Activated gamma-delta T cell treated with Interleukin-2 at 50 U/mL for 16 hours (primary cell): ENCODE measurements at regions not wholly inside any gene's neighbourhood (a gene's known extent, or its start where the extent isn't known, plus 50 kb on each side); places are given as distances from the start of the nearest gene placed in this dataset.
"Not testable (repeated sequence)": the region's sequence is repeated elsewhere in the genome, so short reads cannot be mapped to it uniquely, and the experiment has no call there.

Source experiments
- DNase-seq: peaks from one replicate; pipeline ENCODE4 v3.0.0-alpha.2; 2020

DNA sequence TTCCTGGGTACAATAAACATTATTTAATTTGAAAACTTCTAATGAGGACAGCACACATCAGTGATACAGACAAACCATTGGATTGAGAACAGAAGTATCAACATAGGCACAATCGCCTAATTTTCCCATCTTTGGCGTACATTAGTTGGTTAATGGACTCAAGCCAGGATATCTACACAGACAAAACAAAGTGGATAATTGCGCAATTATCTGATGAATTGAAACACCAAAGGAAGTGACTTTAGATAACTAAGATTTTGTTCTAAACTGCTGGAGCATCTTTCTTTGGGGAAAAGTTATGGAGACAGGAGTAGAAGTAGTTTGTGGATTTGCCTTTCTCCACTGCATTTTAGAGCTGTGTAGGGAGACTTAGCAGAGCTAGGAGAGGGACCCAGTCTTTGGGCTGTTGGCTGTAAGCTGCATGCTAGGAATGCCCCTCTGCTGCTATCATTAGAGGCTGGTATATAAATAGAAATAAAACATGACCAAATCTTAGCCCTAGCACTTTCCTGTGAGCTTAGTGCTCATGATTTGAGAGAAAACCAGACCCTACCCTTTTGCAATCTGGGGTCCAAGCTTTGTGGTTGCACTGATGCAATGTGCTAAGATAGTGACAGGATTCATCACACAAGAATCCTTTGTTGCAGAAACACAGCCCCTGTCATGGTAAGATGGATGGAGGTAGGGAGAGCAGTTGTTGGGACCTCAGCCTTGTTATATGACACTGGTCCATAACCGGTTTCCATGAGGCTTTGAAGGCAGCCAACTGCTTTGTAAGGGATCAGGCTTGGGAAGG, 264.5 kb upstream of the PIK3C3 start:
- no peak for DNase-seq

DNA sequence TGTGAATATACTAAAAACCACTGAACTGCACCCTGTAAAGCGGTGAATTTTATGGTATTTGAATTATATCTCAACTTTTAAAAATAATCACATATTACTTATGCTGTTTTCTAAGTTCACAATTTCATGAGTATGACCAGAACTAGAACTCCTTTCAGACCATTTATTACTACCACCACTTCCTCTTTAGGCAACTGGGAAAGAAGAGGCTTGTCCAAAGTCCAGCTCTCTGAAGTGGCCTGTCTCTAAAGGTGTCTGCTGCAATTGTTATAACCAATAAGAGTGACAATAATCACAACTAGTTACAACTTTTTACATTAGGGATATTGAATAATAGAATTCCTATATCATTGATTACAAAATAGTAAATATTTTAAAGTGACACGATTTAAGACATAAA, 267.9 kb upstream of the PIK3C3 start:
- DNase-seq: no peak

DNA sequence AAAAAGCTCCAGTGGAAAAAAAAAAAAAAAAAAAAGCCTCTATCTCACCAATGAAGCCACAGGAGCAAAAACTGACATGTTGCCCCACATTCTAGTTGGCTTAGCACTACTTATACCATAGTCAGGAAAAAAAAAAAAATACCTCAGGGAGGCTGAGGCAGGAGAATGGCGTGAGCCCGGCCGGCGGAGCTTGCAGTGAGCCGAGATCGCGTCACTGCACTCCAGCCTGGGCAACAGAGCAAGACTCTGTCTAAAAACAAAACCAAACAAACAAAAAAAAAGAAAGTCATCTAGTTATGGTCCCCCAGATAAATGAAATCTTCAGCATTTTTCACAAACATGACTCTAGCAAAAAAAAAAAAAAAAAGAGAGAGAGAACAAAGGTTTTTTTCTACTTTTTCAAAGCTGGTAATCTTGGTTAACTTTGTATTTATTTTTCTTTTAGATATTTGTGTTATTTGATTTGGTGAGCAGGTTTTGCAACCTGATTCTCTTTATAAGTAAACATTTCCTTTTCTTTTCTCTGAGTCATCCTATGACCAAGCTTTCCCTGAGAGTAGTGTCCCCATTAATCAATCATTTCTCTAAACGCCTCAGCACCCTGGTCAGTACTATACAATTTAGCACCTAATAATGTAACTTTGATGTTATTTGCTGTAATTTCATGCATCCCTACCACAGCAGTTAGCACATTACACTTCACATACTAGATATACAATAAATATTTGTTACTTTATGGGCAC, 273.7 kb upstream of the PIK3C3 start:
- no peak for DNase-seq

DNA sequence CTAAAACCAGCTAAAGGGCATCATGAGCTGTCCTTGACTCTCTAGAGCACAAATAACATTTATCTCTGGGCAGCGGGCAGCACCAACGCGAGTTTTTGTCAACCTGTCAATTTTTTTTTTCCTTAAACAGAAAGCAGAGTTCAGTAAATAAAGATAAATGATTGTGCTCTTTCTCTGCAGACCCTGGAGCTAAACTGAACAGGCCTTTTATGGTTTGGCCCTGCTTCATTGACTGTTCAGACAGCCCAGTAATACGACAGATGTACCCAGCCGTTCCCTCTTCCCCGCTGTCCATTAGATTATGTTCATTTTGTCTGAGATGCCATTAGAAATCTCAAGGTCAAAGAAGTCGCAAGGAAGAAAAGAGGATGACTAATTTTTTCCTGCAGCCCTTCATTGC, 280.5 kb upstream of the PIK3C3 start:
- no peak for DNase-seq

DNA sequence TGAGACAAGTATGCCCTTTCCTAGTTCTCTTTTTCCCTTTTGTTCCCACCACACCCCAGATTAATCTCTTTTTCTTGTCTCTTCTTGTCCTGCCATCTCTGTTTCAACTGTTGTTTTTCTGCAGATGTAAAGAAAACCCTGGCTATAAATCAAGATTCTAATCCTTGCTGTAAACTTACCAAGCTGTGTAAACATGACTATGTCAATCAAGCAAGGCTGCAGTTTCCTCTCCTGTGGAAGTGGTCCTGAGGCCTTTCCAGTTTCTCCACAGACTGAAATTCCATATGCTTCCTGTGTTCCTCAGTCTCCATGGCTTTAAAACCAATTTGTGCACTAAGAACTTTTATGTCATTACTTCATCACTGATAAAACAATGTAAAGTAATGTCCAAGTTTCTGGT, 288.8 kb upstream of the PIK3C3 start:
- DNase-seq: no peak

DNA sequence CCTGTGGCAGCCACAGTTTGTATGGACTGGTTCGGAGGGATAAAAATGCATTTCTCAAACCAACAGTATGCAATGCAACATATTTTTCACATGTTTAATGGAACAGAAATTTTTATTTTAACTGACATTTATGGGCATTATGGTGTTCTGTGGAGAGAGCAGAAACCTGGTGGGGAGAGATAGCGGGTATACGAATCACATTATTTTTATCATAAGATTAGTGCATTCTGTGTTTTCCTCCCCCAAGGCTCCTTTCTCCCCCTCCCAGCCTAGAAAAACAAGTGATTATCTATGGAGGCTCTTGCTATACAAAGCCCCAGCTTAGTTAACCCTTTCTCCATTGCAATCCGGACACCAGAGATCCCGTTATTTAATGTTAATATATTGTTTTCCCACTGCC, 289.8 kb upstream of the PIK3C3 start:
- no peak for DNase-seq

DNA sequence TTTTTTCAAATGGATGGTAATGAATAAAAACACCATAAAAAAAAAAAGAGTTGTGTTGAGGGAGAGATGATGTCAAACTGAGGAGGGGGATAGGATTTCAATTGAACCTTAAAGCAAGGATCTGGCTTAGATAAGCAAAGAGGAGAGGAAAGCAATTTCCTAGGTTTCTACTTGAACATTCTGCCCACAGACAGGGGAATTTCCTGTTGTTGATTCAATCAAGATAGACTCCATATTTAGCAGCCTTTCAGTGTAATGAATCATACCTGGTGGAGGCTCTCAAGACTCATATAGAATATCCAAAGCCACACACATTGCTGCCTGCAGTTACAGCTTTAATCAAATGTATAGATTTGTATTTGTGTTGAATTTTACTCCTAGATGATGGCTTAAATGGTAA, 294.4 kb upstream of the PIK3C3 start:
- no peak for DNase-seq

DNA sequence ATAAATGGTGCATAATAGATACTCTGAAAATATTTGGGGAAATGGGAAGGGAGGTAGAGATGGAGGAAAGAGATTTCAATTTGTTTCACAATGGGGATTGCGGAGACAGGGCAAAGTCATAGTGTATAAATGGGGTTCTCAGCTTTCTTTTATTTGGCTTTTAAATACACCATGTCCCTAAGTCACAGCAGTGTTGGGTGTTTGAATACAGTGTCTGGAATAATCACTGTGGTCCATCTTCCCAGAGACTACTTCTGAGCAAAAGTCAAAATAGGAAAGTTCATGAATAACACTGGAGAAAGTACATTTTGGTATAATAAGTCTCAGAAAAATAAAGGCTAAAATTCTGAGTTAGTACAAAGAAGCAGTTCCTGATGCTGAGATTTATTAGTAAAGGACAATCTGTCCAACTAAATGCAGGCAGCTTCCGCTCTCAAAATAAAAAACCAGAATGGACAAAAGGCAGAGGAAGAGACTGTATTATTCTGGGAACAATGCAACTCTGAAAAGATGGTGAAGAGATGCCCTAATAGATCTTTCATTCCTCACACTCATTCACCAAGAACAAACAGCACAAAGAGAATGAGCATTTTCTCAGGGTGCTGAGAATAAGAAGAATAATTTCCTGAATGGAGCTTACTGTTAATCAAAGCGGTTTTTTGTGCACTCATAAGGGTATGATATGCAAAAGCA, 295.4 kb upstream of the PIK3C3 start:
- no peak for DNase-seq

DNA sequence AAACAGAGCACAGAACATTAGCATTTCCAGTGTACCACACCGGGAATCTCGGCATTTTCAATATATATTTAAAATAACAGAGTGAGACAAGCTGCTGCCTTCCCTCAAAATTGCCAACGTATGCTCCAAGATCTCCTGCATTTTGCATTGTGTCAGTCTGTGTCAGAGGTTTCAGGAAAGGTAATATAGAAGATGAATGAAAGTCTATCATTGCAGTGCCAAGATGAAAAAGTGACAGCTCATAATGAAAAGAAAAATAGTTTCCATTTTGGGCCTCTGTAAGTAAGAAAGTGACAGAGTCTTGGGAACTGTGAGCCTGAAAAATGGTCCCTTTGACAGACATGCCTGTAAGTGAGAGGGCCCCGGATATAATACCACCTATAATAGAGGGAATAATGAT, 297.8 kb upstream of the PIK3C3 start:
- no peak for DNase-seq

DNA sequence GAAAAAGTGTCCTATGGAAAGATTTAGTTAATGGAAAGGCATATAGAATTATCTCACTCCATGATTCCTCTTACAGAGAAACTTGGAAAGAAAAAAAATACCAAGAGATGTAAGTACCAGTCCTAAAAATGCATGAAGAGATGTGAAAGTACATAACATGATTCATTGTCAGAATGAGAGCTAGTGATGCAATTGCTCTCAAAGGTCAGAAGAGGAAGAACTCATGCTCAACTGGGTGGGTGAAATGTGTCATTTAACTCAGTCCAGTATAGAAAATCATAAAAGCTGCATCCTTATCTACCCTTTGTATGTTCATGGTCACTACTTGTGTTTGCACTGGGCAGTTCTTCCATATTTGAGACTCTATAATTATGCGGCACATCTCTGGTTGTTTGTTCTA, 300.0 kb upstream of the PIK3C3 start:
- no peak for DNase-seq

DNA sequence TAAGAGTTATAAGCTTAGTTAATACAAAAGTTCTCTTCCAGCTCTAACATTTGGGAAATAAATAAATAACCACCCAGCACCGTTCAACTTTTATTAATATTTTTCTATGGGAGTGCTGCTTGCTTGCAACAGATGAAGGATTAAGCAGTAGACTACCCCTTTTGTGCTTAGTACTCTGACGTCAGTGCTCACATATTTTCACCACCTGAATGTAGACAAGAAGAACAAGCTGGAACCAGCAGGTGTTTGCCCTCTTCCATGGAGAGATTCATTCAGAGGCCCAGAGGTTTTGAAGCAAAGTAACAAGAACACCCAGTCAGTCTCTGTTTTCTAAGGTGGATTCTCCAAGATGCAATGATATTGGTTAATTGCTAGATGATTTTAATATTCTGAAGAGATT, 307.1 kb upstream of the PIK3C3 start:
- no peak for DNase-seq

DNA sequence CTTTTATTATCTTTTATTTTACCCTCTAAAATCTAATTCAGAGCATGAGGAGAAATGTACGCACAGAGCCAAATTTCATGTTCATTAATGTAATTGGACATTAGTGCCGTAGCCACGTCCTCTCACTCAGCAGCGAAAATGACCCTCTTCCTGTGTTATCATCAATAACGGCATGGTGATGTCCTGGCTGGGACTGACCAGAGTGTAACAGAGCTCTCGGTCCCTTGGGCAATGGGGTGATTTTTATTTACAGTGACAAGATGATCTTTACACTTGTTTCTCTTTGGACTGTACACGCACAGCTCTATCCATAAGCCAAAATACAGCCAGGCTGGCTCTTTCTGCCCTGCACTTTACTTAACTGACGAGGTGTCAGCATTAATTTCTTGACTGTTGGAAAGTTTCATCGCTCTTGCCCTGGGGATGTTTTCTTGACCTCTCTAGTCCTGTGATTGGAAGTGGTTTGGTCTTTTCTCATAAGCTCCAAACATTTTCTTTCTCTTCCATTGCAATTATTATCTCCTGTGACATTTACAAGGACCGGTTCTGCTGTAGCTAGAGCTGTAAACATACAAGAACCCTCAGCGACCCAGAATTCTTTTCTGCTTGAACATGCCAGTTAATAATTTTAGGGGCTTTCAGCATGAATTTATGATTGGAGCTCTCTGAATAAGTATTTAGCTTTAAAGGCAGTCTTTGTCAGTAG, 308.0 kb upstream of the PIK3C3 start:
- no peak for DNase-seq

DNA sequence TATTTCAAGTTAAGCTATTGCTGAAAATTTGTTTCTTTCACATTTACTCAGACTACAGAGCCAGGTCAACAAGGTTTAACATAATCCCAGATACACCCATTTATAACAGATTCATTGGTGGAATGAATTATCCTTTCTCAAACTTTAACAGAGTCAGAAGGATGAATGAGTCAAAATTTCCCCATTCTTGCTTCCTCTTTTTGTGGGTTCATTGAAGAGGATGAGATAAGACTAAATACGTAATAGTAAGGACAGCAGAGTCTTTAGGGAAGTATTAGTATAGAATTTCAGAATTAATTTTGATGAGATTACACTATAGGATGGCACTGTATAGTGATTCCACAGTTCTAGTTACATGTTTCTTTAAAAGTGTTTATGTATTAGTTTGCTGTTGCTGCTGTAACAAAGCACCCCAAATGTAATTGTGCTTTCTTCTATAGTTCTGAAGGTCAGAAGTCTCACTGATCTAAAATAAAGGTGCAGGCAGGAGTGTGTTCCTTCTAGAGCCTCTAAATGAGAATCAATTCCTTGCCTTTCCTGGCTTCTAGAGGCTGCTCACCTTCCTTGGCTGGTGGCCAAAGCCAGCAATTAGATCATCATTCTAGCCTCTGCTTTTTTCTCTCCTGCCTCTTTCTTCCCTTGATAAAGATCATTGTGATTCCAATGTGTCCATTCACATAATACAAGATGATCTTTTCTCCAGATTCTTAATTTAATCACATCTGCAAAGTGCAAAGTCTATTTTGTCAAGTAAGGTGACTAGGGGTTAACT, 309.3 kb upstream of the PIK3C3 start:
- DNase-seq: no peak

DNA sequence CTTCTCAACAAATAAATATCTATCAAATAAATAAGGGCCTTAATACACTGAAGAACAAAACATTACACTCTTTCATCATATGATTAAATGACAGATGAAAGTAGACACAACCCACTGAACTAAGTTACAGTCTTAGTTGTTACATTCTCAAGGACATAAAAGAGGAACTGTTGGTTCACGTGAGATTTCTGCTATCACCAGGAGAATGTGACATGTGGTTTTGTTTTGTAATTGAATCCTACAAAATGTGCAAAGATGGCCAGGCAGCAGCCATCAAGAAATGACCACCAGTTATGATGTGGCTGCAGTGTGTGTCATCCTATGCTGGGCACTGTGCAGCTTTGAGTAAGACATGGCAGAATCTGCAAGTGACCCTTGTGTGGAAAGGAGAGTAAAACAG, 310.6 kb upstream of the PIK3C3 start:
- no peak for DNase-seq

DNA sequence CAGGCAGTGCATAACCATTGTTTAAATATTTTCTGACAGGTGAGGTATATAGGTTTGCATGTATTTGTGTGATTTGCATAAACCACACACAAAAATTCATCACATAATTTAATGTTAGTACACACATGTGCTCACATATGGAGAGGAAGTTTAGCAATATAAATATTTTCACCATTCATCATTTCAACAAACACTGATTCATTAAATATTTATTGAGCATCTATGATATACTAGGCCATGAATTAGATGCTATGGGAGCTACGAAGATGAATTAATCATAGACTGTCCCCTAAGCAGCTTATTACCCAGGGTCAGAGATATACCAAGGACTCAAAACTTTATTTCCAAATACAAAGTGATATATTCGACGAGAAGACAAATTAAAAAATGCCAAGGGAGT, 311.6 kb upstream of the PIK3C3 start:
- no peak for DNase-seq

DNA sequence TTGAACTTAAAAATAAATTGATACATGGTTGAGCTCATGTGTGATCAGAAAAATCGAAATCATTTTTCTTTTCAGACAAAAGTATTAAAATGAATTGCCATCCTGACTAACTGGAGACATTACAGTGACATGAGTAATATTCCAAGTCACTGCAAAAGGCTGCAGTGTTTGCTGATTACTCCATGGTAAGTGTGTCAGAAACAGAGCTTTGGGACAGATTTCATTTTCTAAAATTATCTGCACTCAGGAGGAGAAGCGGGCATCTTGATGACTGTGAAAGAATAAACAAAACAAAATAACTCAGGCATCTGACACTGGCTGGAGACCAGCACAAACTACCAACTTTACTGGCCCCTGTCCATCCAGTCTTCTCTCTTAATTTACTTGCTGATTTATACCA, 312.3 kb upstream of the PIK3C3 start:
- no peak for DNase-seq

DNA sequence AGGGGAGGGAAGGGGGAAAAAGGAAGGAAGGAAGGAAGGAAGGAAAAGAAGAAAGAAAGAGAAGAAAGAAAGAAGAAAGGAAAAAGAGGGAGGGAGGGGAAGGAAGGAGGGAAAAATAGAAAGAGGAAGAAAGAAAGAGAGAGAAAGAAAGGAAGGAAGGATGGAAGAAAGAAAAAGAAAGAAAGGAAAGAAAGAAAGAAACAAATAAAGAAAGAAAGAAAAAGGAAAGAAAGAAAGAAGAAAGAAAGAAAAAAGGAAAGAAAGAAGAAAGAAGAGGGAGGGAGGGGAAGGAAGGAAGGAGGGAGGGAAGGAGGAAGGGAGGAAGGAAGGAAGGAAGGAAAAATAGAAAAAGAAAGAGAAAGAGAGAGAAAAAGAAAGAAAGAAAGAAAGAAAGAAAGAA, 315.8 kb upstream of the PIK3C3 start:
- no peak for DNase-seq

DNA sequence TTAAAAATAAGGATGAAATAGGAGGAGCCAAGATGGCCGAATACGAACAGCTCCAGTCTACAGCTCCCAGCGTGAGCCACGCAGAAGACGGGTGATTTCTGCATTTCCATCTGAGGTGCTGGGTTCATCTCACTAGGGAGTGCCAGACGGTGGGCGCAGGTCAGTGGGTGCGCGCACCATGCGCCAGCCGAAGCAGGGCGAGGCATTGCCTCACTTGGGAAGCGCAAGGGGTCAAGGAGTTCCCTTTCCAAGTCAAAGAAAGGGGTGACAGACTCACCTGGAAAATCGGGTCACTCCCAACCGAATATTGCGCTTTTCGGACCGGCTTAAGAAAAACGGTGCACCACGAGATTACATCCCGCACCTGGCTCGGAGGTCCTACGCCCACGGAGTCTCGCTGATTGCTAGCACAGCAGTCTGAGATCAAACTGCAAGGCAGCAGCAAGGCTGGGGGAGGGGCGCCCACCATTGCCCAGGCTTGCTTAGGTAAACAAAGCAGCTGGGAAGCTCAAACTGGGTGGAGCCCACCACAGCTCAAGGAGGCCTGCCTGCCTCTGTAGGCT, 323.2 kb upstream of the PIK3C3 start:
- DNase-seq: not testable (repeated sequence)

DNA sequence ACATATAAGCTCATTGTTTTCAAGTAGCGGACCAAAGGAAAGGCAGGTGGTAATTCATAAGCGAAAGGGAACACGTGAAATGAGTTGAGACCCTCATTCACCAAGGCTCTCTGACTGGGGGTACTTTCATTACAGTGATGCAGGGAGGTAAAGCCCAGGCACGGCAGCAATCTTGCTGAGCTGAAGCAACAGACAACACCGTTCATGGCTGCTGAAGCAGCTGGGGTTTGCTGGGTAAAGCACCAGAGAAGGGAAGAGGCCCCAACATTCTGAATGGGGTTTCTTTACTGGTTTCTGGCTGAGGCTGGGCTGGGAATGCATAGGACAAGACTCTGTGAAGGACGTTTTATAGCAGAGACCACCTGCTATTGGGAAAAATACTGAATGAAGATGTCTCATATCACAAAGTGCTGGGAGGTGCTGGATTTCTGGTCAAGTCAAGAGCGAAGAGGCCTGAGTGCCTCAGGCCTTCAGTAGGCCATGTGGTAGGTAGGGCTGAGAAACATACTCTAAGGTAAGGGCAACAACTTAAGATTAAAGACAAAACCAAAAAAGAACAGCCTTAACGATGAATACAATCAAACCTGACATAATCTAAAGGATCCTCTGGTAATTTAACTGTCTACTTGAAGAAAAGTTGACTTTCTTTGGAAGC, 324.7 kb upstream of the PIK3C3 start:
- DNase-seq: no peak

DNA sequence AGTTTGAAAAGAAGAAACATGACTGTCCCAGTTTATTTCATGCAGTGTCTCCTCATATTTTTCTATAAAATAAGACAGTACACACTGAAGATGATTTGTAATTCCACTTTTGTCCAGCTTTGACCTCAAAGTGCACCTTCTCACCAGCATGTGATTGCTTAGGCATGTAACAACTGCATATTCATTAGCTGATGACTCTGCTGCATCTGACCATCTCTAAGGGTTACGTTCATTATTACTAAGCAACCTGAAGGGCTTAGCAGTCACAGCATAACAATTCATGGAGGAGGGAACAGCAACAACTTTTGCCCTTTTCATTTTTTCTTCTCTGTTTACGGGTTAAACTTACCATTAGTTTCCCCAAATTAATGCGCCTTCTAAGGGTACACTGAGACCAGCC, 330.6 kb upstream of the PIK3C3 start:
- DNase-seq: no peak

DNA sequence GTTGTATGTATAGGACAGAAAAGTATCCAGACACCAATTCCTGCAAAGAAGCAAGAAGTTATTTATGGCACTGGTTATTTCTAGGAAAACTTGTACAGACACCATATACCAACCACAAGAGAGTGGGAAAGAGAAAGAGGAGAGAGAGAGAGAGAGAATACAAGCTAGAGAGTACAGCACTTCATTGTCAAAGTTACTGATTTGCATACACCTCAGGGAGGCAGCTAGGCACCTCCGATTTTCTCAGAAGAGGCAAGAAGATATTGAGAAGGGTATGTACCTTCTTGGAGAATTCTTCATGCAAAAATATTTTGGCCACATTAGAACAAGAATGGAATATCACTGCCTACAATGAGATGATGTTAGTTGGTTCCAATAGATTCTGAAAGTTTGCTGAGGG, 333.9 kb upstream of the PIK3C3 start:
- DNase-seq: no peak

DNA sequence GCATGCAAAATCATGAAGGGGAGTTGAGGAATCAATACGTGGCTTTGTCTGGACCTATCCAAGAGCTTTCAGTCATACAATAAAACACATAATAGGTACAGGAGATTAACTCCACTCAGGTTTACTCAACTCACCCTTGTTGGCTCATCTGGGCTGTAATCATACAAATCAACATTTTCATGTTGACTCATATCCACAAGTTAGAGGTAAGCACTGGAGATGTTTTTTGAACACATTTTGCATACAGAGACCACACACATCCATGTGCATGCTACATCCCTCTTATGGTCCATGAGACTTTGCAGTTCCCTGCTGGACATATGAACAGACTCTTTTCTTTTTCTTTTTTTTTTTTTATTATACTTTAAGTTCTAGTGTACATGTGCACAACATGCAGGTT, 336.9 kb upstream of the PIK3C3 start:
- DNase-seq: no peak
